ENCODE measurements at regions not wholly inside any gene's neighbourhood (a gene's known extent, or its start where the extent isn't known, plus 50 kb on each side); places are given as distances from the start of the nearest gene placed in this dataset.

DNA sequence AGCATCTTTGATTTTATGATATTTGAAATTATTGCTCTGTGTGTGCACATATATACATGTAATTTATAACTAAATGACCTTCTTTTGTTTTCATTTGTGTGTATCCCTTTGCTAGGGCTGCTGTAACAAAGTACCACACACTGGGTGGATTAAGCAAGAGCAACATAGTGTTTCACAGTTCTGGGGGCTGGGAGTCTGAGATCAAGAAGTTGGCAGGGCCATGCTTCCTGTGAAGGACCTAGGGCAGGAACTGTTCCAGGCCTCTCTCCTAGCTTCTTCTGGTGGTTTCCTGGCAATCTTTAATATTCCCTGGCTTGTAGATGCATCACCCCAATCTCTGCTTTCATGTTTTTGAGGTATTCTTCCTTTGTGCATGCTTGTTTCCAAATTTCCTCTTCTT is 1043.9 kb downstream of the TSN start:
- H3K36me3 ChIP-seq (ENCODE audit: low read depth) = no peaks in the 10 kb centered on the region
- DNase-seq = no peak
- H3K9me3 ChIP-seq (ENCODE audit: insufficient read depth, low read depth) = no peaks in the 10 kb centered on the region; the same call in 1 of the 2 replicates
- H3F3A ChIP-seq (ENCODE audit: insufficient read depth, low read depth) = no peaks in the 10 kb centered on the region
- H3K4me3 ChIP-seq = no peak overlapping the region
- H3K27me3 ChIP-seq (ENCODE audit: insufficient read depth, low read depth) = no peaks in the 10 kb centered on the region
- H3K4me2 ChIP-seq = no peak overlapping the region
- peaks cover 3% of the 10 kb centered on the region; the same call in 1 of the 2 replicates for H3K9me2 ChIP-seq (ENCODE audit: insufficient read depth)
- no peak overlapping the region for H2AFZ ChIP-seq
- H3K27ac ChIP-seq = no peak overlapping the region
- BruUV-seq (replicated peaks) = no TSS peak
- ChIA-PET POLR2A (ENCODE audit: unreplicated experiment) (no interaction called here), CTCF (interaction anchor here (0.6 kb wide), 1 partner anchor 19 kb away, joined by 3 read pairs; no protein-coding TSS in a partner anchor)
- no peaks in the 10 kb centered on the region for H4K20me1 ChIP-seq (ENCODE audit: insufficient read depth)
- intact Hi-C loops (cut with micrococcal nuclease; ENCODE audit: unreplicated experiment) = no loop called here
- H3K4me1 ChIP-seq (replicated peaks; ENCODE audit: insufficient read depth) = no peaks in the 10 kb centered on the region
- TF ChIP-seq CTCF (conservative IDR thresholded peaks at IDR 0.05) (no peak), EZH2 (IDR thresholded peaks at IDR 0.05; ENCODE audit: low read depth) (no peak)
- H3K79me2 ChIP-seq (ENCODE audit: low read depth) = no peaks in the 10 kb centered on the region

GRCh38 chr2:122800781-122801180 is 1045.3 kb downstream of the TSN start:
- no peaks in the 10 kb centered on the region for H3K4me1 ChIP-seq (replicated peaks; ENCODE audit: insufficient read depth)
- H4K20me1 ChIP-seq (ENCODE audit: insufficient read depth) = no peaks in the 10 kb centered on the region
- no peaks in the 10 kb centered on the region for H3K79me2 ChIP-seq (ENCODE audit: low read depth)
- intact Hi-C loops (cut with micrococcal nuclease; ENCODE audit: unreplicated experiment) = no loop called here
- DNase-seq = no peak
- no TSS peak for BruUV-seq (replicated peaks)
- H2AFZ ChIP-seq = no peak overlapping the region
- H3K4me2 ChIP-seq = no peak overlapping the region
- peaks cover 3% of the 10 kb centered on the region; the same call in 1 of the 2 replicates for H3K9me2 ChIP-seq (ENCODE audit: insufficient read depth)
- no peak for TF ChIP-seq CTCF (conservative IDR thresholded peaks at IDR 0.05)
- no peak for TF ChIP-seq EZH2 (IDR thresholded peaks at IDR 0.05; ENCODE audit: low read depth)
- ChIA-PET POLR2A (ENCODE audit: unreplicated experiment) (no interaction called here), CTCF (no interaction called here)
- no peak overlapping the region for H3K27ac ChIP-seq
- H3K36me3 ChIP-seq (ENCODE audit: low read depth) = no peaks in the 10 kb centered on the region
- no peaks in the 10 kb centered on the region for H3K27me3 ChIP-seq (ENCODE audit: insufficient read depth, low read depth)
- H3K4me3 ChIP-seq = no peak overlapping the region
- no peaks in the 10 kb centered on the region for H3F3A ChIP-seq (ENCODE audit: insufficient read depth, low read depth)
- peaks cover 3% of the 10 kb centered on the region; the same call in 1 of the 2 replicates for H3K9me3 ChIP-seq (ENCODE audit: insufficient read depth, low read depth)

- Histone ChIP-seq H2AFZ (no peak overlapping the region), H3K9me3 (ENCODE audit: insufficient read depth, low read depth) (peaks cover 8% of the 10 kb centered on the region; the same call in 1 of the 2 replicates), H3K27me3 (ENCODE audit: insufficient read depth, low read depth) (no peaks in the 10 kb centered on the region), H3K9me2 (ENCODE audit: insufficient read depth) (no peaks in the 10 kb centered on the region), H3K4me3 (no peak overlapping the region), H4K20me1 (ENCODE audit: insufficient read depth) (no peaks in the 10 kb centered on the region), H3K79me2 (ENCODE audit: low read depth) (no peaks in the 10 kb centered on the region), H3K36me3 (ENCODE audit: low read depth) (no peaks in the 10 kb centered on the region), H3K4me2 (no peak overlapping the region), H3F3A (ENCODE audit: insufficient read depth, low read depth) (peaks cover 7% of the 10 kb centered on the region; the same call in 1 of the 2 replicates), H3K4me1 (replicated peaks; ENCODE audit: insufficient read depth) (peaks cover 27% of the 10 kb centered on the region), H3K27ac (no peak overlapping the region)
- BruUV-seq (replicated peaks) = no TSS peak
- TF ChIP-seq EZH2 (IDR thresholded peaks at IDR 0.05; ENCODE audit: low read depth) = no peak
- no peak for TF ChIP-seq CTCF (conservative IDR thresholded peaks at IDR 0.05)
- DNase-seq = no peak
- CTCF ChIA-PET = no interaction called here
- intact Hi-C loops (cut with micrococcal nuclease; ENCODE audit: unreplicated experiment) = no loop called here
- POLR2A ChIA-PET (ENCODE audit: unreplicated experiment) = no interaction called here
These were observed 1049.0 kb downstream of the TSN start for GRCh38 chr2:122804494-122804893.

Data from PC-9 (cell line).